Mesenchymal stem cell (in vitro differentiated cells and primary cell): ENCODE measurements at regions not wholly inside any gene's neighbourhood (a gene's known extent, or its start where the extent isn't known, plus 50 kb on each side); places are given as distances from the start of the nearest gene placed in this dataset.

Experiments
- DNase-seq: peaks from one replicate; pipeline ENCODE4 v3.0.0-alpha.2; 2013
- H2AFZ ChIP-seq: one replicate; pipeline ENCODE4 v1.6.1; 2013; ENCODE audit warnings: low read depth, mild to moderate bottlenecking, control low read depth, inconsistent platforms, low read length, moderate library complexity
- H2AK5ac ChIP-seq: 2 replicates; pipeline ENCODE4 v1.6.1; 2013; ENCODE audit warnings: low read length, moderate library complexity, mild to moderate bottlenecking, inconsistent platforms; ENCODE audit not compliant: severe bottlenecking
- H2BK120ac ChIP-seq: one replicate; pipeline ENCODE4 v1.6.1; 2013; ENCODE audit warnings: low read depth, mild to moderate bottlenecking, inconsistent platforms, low read length, moderate library complexity
- H2BK12ac ChIP-seq, 2 experiments: one replicate each; pipeline ENCODE4 v1.6.1; 2013; ENCODE audit warnings: inconsistent platforms in 2 of 2, low read length in 2 of 2, mild to moderate bottlenecking in 2 of 2, moderate library complexity in 2 of 2, control low read depth in 1 of 2
- H2BK15ac ChIP-seq: one replicate; pipeline ENCODE4 v1.6.1; 2013; ENCODE audit warnings: mild to moderate bottlenecking, low read depth, inconsistent platforms; ENCODE audit not compliant: poor library complexity, severe bottlenecking
- H2BK5ac ChIP-seq: 2 replicates; pipeline ENCODE4 v1.6.1; 2013; ENCODE audit warnings: low read depth, mild to moderate bottlenecking, low read length, control low read depth, inconsistent platforms; ENCODE audit not compliant: poor library complexity, severe bottlenecking
- H3K14ac ChIP-seq, 2 experiments: one replicate each; pipeline ENCODE4 v1.6.1; 2013; ENCODE audit warnings: inconsistent platforms in 2 of 2, low read length in 2 of 2, control low read depth in 1 of 2, mild to moderate bottlenecking in 1 of 2, moderate library complexity in 1 of 2
- H3K18ac ChIP-seq, 2 experiments: one replicate each; pipeline ENCODE4 v1.6.1; 2013; ENCODE audit warnings: inconsistent platforms in 2 of 2, low read length in 2 of 2, control low read depth in 1 of 2, low read depth in 1 of 2, mild to moderate bottlenecking in 1 of 2
- H3K23ac ChIP-seq, 2 experiments: one replicate each; pipeline ENCODE4 v1.6.1; 2013; ENCODE audit warnings: inconsistent platforms in 2 of 2, low read length in 2 of 2, mild to moderate bottlenecking in 2 of 2, moderate library complexity in 2 of 2, control low read depth in 1 of 2
- H3K27ac ChIP-seq: 2 replicates; pipeline ENCODE4 v1.5.1; 2013; ENCODE audit warnings: mild to moderate bottlenecking, moderate library complexity, low read length, control low read depth, inconsistent platforms; ENCODE audit not compliant: poor library complexity, severe bottlenecking
- H3K27me3 ChIP-seq, 2 experiments: 2 replicates each; pipeline versions ENCODE4 v1.6.1 to v1.7.0; 2013; ENCODE audit warnings: low read length in 2 of 2, mild to moderate bottlenecking in 2 of 2, moderate library complexity in 2 of 2, control low read depth in 1 of 2, inconsistent platforms in 1 of 2; ENCODE audit not compliant: control insufficient read depth in 1 of 2, insufficient read depth in 1 of 2
- H3K36me3 ChIP-seq, 2 experiments: 2 replicates each; pipeline versions ENCODE4 v1.6.1 to v1.7.0; 2013; ENCODE audit warnings: low read length in 2 of 2, control low read depth in 1 of 2, inconsistent platforms in 1 of 2, low read depth in 1 of 2, mild to moderate bottlenecking in 1 of 2; ENCODE audit not compliant: insufficient read depth in 2 of 2, control insufficient read depth in 1 of 2
- H3K4ac ChIP-seq, 2 experiments: one replicate each; pipeline ENCODE4 v1.6.1; 2013; ENCODE audit warnings: inconsistent platforms in 2 of 2, low read length in 2 of 2, mild to moderate bottlenecking in 2 of 2, moderate library complexity in 2 of 2, control low read depth in 1 of 2, low read depth in 1 of 2
- H3K4me1 ChIP-seq: 2 replicates; pipeline ENCODE4 v1.6.1; 2013; ENCODE audit warnings: low read depth, low read length, control low read depth; ENCODE audit not compliant: control insufficient read depth, insufficient read depth
- H3K4me2 ChIP-seq: 2 replicates; pipeline ENCODE4 v1.6.1; 2013; ENCODE audit warnings: low read length, mild to moderate bottlenecking, inconsistent platforms; ENCODE audit not compliant: poor library complexity, severe bottlenecking
- H3K4me3 ChIP-seq, 2 experiments: 2 replicates each; pipeline versions ENCODE4 v1.5.1 to v1.7.0; 2013; ENCODE audit warnings: low read length in 2 of 2, mild to moderate bottlenecking in 2 of 2, control low read depth in 1 of 2, low read depth in 1 of 2; ENCODE audit not compliant: insufficient read depth in 1 of 2
- H3K79me1 ChIP-seq: replicated peaks from 2 replicates; pipeline ENCODE4 v1.6.1; 2013; ENCODE audit warnings: mild to moderate bottlenecking, control low read depth, low read length, inconsistent platforms; ENCODE audit not compliant: poor library complexity, severe bottlenecking
- H3K9ac ChIP-seq: 2 replicates; pipeline ENCODE4 v1.7.0; 2013; ENCODE audit warnings: mild to moderate bottlenecking, low read length, moderate library complexity
- H3K9me3 ChIP-seq: 2 replicates; pipeline ENCODE4 v1.7.0; 2013; ENCODE audit warnings: mild to moderate bottlenecking, low read length; ENCODE audit not compliant: control insufficient read depth
- H4K8ac ChIP-seq: one replicate; pipeline ENCODE4 v1.6.1; 2013; ENCODE audit warnings: inconsistent platforms, mild to moderate bottlenecking, low read length, moderate library complexity
- H4K91ac ChIP-seq: one replicate; pipeline ENCODE4 v1.6.1; 2013; ENCODE audit warnings: mild to moderate bottlenecking, low read length, inconsistent platforms
- WGBS: methylation state at CpG from one replicate; pipeline ENCODE4 v1.1.7; 2013; ENCODE audit warnings: mixed read lengths; 5-methylcytosine and 5-hydroxymethylcytosine counted together

DNA sequence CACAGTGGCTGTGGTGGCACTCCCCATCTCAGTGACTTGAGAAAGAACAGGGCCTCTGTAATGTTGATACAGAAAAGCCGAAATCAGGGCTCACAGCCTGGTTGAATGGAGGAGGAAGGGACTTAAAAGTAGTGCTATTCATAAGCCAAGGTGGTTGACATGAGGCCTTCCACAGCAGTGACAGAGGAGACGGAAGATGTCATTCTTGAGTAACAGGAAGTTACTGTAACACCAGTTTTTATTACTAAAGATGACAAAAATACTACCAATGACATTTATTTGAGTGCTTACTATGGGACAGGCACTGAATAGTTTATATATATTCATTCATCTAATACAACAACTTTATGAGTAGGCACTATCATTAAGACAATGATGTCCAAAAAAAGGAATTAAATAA, 52.8 kb upstream of the GNG12 start:
- Histone ChIP-seq H2AK5ac (no peak overlapping the region), H2BK5ac (no peak overlapping the region), H3K4me1 (peaks cover 3% of the 10 kb centered on the region), H2BK15ac (no peak overlapping the region), H4K8ac (no peak overlapping the region), H3K9me3 (no peaks in the 10 kb centered on the region), H3K18ac (no peak overlapping the region), H3K23ac (no peak overlapping the region), H3K36me3 (no peaks in the 10 kb centered on the region), H3K4me2 (no peak overlapping the region), H3K9ac (no peak overlapping the region), H3K79me1 (no peaks in the 10 kb centered on the region), H3K4ac (no peak overlapping the region), H3K27me3 (no peaks in the 10 kb centered on the region), H3K4me3 (no peak overlapping the region), H2BK12ac (no peak overlapping the region), H3K27ac (no peak overlapping the region), H4K91ac (no peak overlapping the region), H2AFZ (no peak overlapping the region), H2BK120ac (no peak overlapping the region), H3K14ac (no peak overlapping the region)
- WGBS: 88% methylated on average over 1 of the region's 2 CpGs
- no peak for DNase-seq

DNA sequence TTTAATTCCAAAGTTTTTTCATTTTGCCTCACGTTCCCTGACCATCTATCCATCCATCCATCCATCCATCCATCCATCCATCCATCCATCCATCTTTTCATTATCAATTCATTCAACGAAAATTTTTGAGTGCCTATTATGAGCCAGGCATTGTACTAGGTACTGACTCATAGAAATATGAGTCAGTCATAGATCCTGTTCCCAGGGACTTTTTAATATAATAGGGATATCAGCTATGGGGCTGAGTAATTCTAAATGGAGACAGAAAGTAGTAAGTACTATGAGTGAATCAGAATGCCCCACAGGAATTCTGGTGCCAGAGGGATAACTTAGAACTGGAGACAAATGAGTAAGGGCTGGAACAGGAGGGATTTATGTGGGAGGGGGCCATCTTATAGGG, 49.8 kb upstream of the GNG12 start:
- no peaks in the 10 kb centered on the region for H3K9me3 ChIP-seq
- no peak overlapping the region for H4K8ac ChIP-seq
- H2BK120ac ChIP-seq: no peak overlapping the region
- H2AFZ ChIP-seq: no peak overlapping the region
- H2BK5ac ChIP-seq: no peak overlapping the region
- H2BK15ac ChIP-seq: no peak overlapping the region
- H3K36me3 ChIP-seq: no peaks in the 10 kb centered on the region
- H3K4me2 ChIP-seq: no peak overlapping the region
- H2AK5ac ChIP-seq: no peak overlapping the region
- no peak overlapping the region for H3K18ac ChIP-seq
- WGBS: 68% methylated on average over 2 of the region's 2 CpGs
- no peaks in the 10 kb centered on the region for H3K4me1 ChIP-seq
- H3K23ac ChIP-seq: no peak overlapping the region
- H2BK12ac ChIP-seq: no peak overlapping the region
- no peak overlapping the region for H4K91ac ChIP-seq
- H3K9ac ChIP-seq: peak overlapping the region; percentile 24
- no peak overlapping the region for H3K14ac ChIP-seq
- no peaks in the 10 kb centered on the region for H3K79me1 ChIP-seq
- no peak overlapping the region for H3K4ac ChIP-seq
- H3K27ac ChIP-seq: no peak overlapping the region
- H3K4me3 ChIP-seq: no peak overlapping the region
- H3K27me3 ChIP-seq: no peaks in the 10 kb centered on the region
- DNase-seq: no peak
